Right atrium auricular region (tissue), 2 donors: ENCODE measurements at regions not wholly inside any gene's neighbourhood (a gene's known extent, or its start where the extent isn't known, plus 50 kb on each side); places are given as distances from the start of the nearest gene placed in this dataset.

Experiments
- DNase-seq: peaks from one replicate; pipeline ENCODE4 v3.0.0-alpha.2; 2019; ENCODE audit warnings: low spot score
- H3K27ac ChIP-seq, 2 donors: fragments of 200-600 bp; sonication (generic); 1 replicate in 1 of 2; 2 replicates in 1 of 2; pipeline ENCODE4 v1.5.1; 2016 to 2019
- H3K27me3 ChIP-seq, 2 donors: fragments of 200-600 bp; sonication (generic); one replicate each; pipeline versions ENCODE4 v1.5.1 to v1.6.0; 2017 to 2019
- H3K36me3 ChIP-seq: fragments of 200-600 bp; sonication (generic); one replicate; pipeline ENCODE4 v1.5.1; 2016
- H3K4me1 ChIP-seq, 2 donors: fragments of 200-600 bp; sonication (generic); one replicate each; pipeline versions ENCODE4 v1.5.1 to v1.6.0; 2017 to 2019
- H3K4me3 ChIP-seq, 2 donors: fragments of 200-600 bp; sonication (generic); 1 replicate in 1 of 2; 2 replicates in 1 of 2; pipeline ENCODE4 v1.5.1; 2017 to 2019; ENCODE audit warnings: mild to moderate bottlenecking in 1 of 2, moderate library complexity in 1 of 2
- H3K9me3 ChIP-seq, 2 donors: fragments of 200-600 bp; sonication (generic); one replicate each; pipeline ENCODE4 v1.5.1; 2019
- CTCF ChIP-seq, 2 donors: fragments of 200-600 bp; sonication (generic); IDR thresholded peaks; one replicate each; pipeline ENCODE4 v1.5.1; 2019; ENCODE audit warnings: antibody characterized with exemption in 2 of 2

GRCh38 chr2:125490308-125490707, 1165.7 kb upstream of the GYPC start:
- H3K4me1 ChIP-seq = no peaks in the 10 kb centered on the region
- H3K27ac ChIP-seq = no peak overlapping the region
- no peaks in the 10 kb centered on the region for H3K27me3 ChIP-seq
- no peaks in the 10 kb centered on the region for H3K36me3 ChIP-seq
- DNase-seq = no peak
- no peaks in the 10 kb centered on the region for H3K9me3 ChIP-seq
- H3K4me3 ChIP-seq = no peak overlapping the region
- no peak for TF ChIP-seq CTCF (IDR thresholded peaks at IDR 0.05)

- DNase-seq = no peak
- no peak overlapping the region for H3K27ac ChIP-seq
- no peak for TF ChIP-seq CTCF (IDR thresholded peaks at IDR 0.05)
- no peaks in the 10 kb centered on the region for H3K9me3 ChIP-seq
- no peak overlapping the region for H3K4me3 ChIP-seq
- no peaks in the 10 kb centered on the region for H3K27me3 ChIP-seq
- no peaks in the 10 kb centered on the region for H3K4me1 ChIP-seq
- H3K36me3 ChIP-seq = no peaks in the 10 kb centered on the region
These were observed 1164.3 kb upstream of the GYPC start for GRCh38 chr2:125491663-125492062.

GRCh38 chr2:125512313-125512712, 1143.6 kb upstream of the GYPC start:
- H3K9me3 ChIP-seq = peaks cover 0 to 12% of the 10 kb centered on the region in 2 donors
- no peak overlapping the region for H3K27ac ChIP-seq
- H3K4me1 ChIP-seq = no peaks in the 10 kb centered on the region
- H3K27me3 ChIP-seq = no peaks in the 10 kb centered on the region
- H3K4me3 ChIP-seq = no peak overlapping the region
- no peak for DNase-seq
- H3K36me3 ChIP-seq = no peaks in the 10 kb centered on the region
- no peak for TF ChIP-seq CTCF (IDR thresholded peaks at IDR 0.05)

GRCh38 chr2:125516496-125517109, 1139.4 kb upstream of the GYPC start:
- no peaks in the 10 kb centered on the region for H3K27me3 ChIP-seq
- H3K4me1 ChIP-seq = no peaks in the 10 kb centered on the region
- H3K9me3 ChIP-seq = peaks cover 0 to 22% of the 10 kb centered on the region in 2 donors
- TF ChIP-seq CTCF (IDR thresholded peaks at IDR 0.05) = peak in 1 of 2 donors; percentile 33
- H3K27ac ChIP-seq = no peak overlapping the region
- H3K4me3 ChIP-seq = no peak overlapping the region
- H3K36me3 ChIP-seq = no peaks in the 10 kb centered on the region
- DNase-seq = no peak

GRCh38 chr2:125526093-125526492, 1129.9 kb upstream of the GYPC start:
- H3K27ac ChIP-seq = no peak overlapping the region
- no peaks in the 10 kb centered on the region for H3K4me1 ChIP-seq
- H3K4me3 ChIP-seq = no peak overlapping the region
- H3K27me3 ChIP-seq = no peaks in the 10 kb centered on the region
- DNase-seq = no peak
- no peak for TF ChIP-seq CTCF (IDR thresholded peaks at IDR 0.05)
- H3K36me3 ChIP-seq = no peaks in the 10 kb centered on the region
- H3K9me3 ChIP-seq = no peaks in the 10 kb centered on the region

GRCh38 chr2:125535089-125535488, 1120.9 kb upstream of the GYPC start:
- no peak for DNase-seq
- TF ChIP-seq CTCF (IDR thresholded peaks at IDR 0.05) = no peak
- Histone ChIP-seq H3K9me3 (no peaks in the 10 kb centered on the region), H3K4me1 (no peaks in the 10 kb centered on the region), H3K27me3 (no peaks in the 10 kb centered on the region), H3K36me3 (no peaks in the 10 kb centered on the region), H3K27ac (no peak overlapping the region), H3K4me3 (no peak overlapping the region)
